Retinal pigment epithelial cell (primary cell): ENCODE measurements at regions not wholly inside any gene's neighbourhood (a gene's known extent, or its start where the extent isn't known, plus 50 kb on each side); places are given as distances from the start of the nearest gene placed in this dataset.
A peak's percentile ranks its signal among the peaks of the same experiment; 100 is the strongest.

ENCODE experiments used
- DNase-seq: peaks from one replicate; pipeline ENCODE4 v3.0.0-alpha.2; 2010; ENCODE audit warnings: low read depth
- H3K4me3 ChIP-seq: 2 replicates; pipeline ENCODE4 v1.5.1; 2011; ENCODE audit warnings: mild to moderate bottlenecking, low read length, control low read depth, moderate library complexity
- TF ChIP-seq, protein P1 (sequence below): conservative IDR thresholded peaks from 2 replicates; pipeline ENCODE4 v1.5.1; 2011; ENCODE audit warnings: low read depth, low read length, control low read depth, inconsistent platforms

DNA sequence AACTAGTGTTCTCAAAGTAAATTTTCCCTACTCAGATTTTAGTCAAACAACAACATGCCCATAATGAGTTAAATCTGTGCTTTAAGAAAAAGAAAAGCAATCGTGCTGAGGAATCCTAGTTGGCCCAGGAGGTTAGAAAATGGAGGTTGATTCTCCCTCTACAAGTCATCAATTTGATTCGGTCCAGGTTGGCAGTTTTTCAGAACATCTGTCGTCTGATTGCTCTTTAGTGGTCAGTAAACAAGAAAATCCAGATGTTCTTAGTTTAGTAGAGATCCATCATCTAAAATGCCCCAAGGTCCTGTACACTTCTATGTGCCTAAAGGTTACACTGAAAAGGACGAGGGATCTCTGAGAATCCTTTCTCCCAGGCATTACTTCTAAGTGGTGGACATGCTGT is 659.2 kb downstream of the MTRR start:
- no peak for DNase-seq
- TF ChIP-seq, protein P1, sequence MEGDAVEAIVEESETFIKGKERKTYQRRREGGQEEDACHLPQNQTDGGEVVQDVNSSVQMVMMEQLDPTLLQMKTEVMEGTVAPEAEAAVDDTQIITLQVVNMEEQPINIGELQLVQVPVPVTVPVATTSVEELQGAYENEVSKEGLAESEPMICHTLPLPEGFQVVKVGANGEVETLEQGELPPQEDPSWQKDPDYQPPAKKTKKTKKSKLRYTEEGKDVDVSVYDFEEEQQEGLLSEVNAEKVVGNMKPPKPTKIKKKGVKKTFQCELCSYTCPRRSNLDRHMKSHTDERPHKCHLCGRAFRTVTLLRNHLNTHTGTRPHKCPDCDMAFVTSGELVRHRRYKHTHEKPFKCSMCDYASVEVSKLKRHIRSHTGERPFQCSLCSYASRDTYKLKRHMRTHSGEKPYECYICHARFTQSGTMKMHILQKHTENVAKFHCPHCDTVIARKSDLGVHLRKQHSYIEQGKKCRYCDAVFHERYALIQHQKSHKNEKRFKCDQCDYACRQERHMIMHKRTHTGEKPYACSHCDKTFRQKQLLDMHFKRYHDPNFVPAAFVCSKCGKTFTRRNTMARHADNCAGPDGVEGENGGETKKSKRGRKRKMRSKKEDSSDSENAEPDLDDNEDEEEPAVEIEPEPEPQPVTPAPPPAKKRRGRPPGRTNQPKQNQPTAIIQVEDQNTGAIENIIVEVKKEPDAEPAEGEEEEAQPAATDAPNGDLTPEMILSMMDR, result no peak
- H3K4me3 ChIP-seq, result no peak overlapping the region

DNA sequence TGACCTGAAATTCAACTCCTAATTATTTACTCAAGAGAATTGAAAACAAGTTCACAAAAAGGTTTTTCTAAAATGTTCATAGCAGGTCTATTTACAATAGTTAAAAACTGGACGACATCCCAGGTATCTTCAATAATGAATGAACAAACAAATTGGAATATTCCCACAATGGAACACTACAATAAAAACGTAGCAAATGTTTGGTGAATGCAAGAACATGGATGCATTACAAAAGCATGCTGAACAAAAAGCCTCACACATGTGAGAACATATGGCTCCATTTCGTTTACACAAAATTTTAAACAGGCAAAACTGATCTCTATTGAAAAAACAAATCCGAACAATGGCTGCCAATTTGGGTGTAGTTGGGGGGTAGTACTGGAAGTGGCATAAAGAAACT is 669.9 kb downstream of the MTRR start:
- no peak overlapping the region for H3K4me3 ChIP-seq
- no peak for DNase-seq
- TF ChIP-seq, protein P1, result no peak

DNA sequence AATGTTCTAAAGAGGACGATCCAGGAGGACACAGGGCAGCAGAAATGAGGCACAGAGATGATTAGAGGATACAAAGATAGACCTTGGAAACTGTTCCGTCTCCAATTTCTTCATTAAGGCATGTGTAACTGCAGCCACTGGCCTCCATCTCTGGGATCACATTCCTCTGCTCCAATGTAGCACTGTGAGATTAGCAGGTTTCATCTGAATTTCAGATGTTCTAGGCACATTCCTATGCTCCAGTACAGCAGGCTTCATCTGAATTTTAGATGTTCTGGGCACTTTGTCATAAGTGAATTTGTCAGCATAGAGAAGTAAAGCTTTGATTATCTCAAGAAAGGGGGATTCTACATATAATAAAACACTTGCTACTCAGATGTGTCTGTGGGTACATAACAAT is 671.4 kb downstream of the MTRR start:
- H3K4me3 ChIP-seq, result no peak overlapping the region
- TF ChIP-seq, protein P1, result no peak
- DNase-seq, result no peak

DNA sequence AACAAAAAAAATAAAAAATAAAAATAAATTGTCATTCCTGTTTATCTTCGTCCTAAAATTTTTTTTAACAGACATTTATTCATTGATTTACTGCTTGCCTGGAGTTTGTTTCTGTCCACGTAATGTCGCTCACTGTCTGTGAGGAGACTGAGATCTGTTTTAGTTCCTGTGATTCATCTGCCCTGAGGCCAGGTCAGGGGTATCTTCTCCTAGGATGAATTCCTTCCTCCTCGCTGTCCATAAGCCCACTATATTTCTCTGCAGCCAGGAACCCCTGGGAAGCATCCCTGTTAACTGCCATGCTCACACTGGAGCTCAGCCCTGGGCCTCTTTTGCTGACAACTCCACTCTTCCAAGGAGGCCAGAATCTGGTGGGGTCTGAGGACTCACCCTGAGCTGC is 682.0 kb downstream of the MTRR start:
- no peak for DNase-seq
- no peak overlapping the region for H3K4me3 ChIP-seq
- TF ChIP-seq, protein P1, result no peak

DNA sequence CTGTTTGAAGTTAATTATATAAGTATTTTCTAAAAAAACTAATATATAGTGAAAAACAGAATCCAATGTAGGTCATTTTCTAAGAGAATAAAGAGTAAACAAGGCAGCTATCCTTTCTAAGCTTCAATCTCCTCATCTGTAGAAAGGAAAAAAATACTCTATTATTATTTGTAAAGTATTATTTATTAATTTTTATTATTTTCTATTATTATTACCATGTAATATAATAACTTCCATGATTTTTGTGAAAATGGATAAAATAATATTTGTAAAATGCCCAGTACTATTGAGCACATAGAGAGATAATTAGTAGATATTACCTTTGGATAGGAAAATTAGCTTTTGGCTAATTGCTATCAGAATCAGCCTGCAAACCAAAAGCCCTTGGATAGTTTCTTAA is 684.4 kb downstream of the MTRR start:
- no peak for DNase-seq
- no peak overlapping the region for H3K4me3 ChIP-seq
- TF ChIP-seq, protein P1, result no peak

DNA sequence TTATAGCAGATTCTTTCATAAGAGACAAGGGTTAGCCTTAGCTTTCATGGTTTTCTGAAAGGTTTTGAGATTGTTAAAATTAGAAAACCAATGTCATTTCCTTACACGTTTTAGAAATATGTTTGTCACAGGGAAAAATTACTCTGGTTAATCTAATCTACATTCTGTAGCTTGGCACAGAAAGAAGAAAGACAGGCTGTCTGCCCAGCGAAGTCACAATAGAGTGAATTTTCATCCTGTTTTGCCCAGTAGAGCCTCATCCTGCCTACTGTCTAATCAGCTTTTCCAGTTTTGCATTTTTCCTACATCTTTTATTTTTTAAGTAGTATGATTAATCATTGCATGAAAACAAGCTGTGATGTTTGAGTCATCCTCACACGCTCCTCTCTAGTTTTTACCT is 688.8 kb downstream of the MTRR start:
- H3K4me3 ChIP-seq, result no peak overlapping the region
- DNase-seq, result no peak
- TF ChIP-seq, protein P1, result no peak

DNA sequence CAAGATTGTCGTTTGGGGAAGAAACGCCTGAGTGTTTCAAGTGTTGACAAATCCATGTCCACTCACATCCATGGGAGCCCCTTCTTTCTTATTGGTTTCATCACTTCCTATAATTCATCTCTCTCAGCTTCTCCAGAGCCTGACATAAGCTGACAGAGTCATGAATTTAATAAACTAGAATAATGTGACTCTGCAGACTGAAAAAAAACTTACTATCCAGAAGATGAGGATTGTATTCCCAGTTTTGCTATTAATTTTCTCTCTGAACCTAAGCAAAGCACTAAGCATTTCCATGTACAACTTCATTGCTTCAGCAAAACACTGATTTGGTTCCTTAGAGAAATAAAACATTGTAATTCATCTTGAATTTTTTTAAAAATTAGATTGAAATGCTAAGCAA is 691.8 kb downstream of the MTRR start:
- TF ChIP-seq, protein P1, result no peak
- DNase-seq, result peak; percentile 4
- H3K4me3 ChIP-seq, result no peak overlapping the region
